Mesothelial cell of epicardium (in vitro differentiated cells): ENCODE measurements at regions not wholly inside any gene's neighbourhood (a gene's known extent, or its start where the extent isn't known, plus 50 kb on each side); places are given as distances from the start of the nearest gene placed in this dataset.

Source experiments
- DNase-seq, 2 experiments: peaks; one replicate each; pipeline ENCODE4 v3.0.0; 2021; ENCODE audit warnings: low spot score in 2 of 2; ENCODE audit not compliant: unreplicated experiment in 2 of 2
- H3K27ac Mint-ChIP-seq: 2 replicates; pipeline ENCODE4 v1.8.0; 2021; ENCODE audit warnings: mixed read lengths
- H3K27me3 Mint-ChIP-seq: 2 replicates; pipeline ENCODE4 v1.8.0; 2021; ENCODE audit warnings: low read depth, mixed read lengths
- H3K36me3 Mint-ChIP-seq: 2 replicates; pipeline ENCODE4 v1.8.0; 2021; ENCODE audit warnings: mixed read lengths
- H3K4me1 Mint-ChIP-seq: 2 replicates; pipeline ENCODE4 v1.8.0; 2021; ENCODE audit warnings: mixed read lengths
- H3K4me3 Mint-ChIP-seq: 2 replicates; pipeline ENCODE4 v1.8.0; 2021; ENCODE audit warnings: mild to moderate bottlenecking, moderate library complexity, mixed read lengths
- H3K9me3 Mint-ChIP-seq: 2 replicates; pipeline ENCODE4 v1.8.0; 2021; ENCODE audit warnings: mixed read lengths
- TF ChIP-seq, protein P1 (sequence below): fragments of 200-600 bp; sonication (generic); IDR thresholded peaks from one replicate; pipeline ENCODE4 v1.5.0; 2021; ENCODE audit warnings: antibody characterized with exemption; ENCODE audit not compliant: unreplicated experiment

DNA sequence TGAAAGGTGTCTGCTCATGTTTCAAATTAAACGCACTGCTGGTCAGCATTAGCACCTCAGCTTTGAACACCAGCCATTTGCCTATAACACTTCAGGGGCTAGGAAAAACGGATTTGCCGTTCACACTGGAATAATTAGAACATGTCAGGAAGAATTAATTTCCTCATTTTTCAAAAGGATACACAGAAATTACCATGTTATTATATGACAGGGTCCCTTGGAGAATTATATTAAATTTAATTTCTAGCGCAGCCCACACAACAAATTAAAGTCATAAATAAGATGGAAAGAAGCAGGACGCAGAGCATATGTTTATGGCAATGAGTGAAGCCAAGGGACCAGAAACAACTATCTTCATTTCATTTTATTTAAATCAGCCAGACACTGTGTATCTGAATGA is 83.8 kb upstream of the SOX6 start:
- Mint-ChIP-seq H3K4me1 (peaks cover 24% of the 10 kb centered on the region), H3K9me3 (no peaks in the 10 kb centered on the region), H3K4me3 (no peak overlapping the region), H3K27me3 (no peaks in the 10 kb centered on the region), H3K36me3 (no peaks in the 10 kb centered on the region), H3K27ac (no peak overlapping the region)
- no peak for DNase-seq
- TF ChIP-seq, protein P1, sequence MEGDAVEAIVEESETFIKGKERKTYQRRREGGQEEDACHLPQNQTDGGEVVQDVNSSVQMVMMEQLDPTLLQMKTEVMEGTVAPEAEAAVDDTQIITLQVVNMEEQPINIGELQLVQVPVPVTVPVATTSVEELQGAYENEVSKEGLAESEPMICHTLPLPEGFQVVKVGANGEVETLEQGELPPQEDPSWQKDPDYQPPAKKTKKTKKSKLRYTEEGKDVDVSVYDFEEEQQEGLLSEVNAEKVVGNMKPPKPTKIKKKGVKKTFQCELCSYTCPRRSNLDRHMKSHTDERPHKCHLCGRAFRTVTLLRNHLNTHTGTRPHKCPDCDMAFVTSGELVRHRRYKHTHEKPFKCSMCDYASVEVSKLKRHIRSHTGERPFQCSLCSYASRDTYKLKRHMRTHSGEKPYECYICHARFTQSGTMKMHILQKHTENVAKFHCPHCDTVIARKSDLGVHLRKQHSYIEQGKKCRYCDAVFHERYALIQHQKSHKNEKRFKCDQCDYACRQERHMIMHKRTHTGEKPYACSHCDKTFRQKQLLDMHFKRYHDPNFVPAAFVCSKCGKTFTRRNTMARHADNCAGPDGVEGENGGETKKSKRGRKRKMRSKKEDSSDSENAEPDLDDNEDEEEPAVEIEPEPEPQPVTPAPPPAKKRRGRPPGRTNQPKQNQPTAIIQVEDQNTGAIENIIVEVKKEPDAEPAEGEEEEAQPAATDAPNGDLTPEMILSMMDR = no peak

DNA sequence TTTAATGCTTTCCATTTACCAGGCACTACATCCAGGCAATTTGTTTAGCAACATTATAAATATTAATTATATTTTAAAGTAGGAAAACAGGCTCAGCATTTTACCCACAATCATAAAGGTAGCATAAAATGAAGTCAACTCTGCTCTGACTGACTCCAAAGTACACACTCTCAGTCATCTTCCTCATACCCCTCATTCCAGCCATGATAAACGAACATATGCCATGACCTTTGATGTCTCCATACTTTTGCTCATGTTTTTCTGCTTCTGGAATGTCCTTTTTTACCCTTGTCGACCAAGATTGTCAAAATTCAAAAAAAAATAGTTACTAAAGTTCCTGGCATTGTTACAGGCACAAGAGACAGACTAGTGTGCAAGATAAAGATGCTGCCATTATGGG is 77.7 kb upstream of the SOX6 start:
- no peak for DNase-seq
- Mint-ChIP-seq H3K4me3 (no peak overlapping the region), H3K27me3 (no peaks in the 10 kb centered on the region), H3K9me3 (peaks cover 19% of the 10 kb centered on the region), H3K27ac (peak overlapping the region; percentile 17), H3K4me1 (peaks cover 6% of the 10 kb centered on the region), H3K36me3 (peaks cover 5% of the 10 kb centered on the region)
- TF ChIP-seq, protein P1 = no peak

DNA sequence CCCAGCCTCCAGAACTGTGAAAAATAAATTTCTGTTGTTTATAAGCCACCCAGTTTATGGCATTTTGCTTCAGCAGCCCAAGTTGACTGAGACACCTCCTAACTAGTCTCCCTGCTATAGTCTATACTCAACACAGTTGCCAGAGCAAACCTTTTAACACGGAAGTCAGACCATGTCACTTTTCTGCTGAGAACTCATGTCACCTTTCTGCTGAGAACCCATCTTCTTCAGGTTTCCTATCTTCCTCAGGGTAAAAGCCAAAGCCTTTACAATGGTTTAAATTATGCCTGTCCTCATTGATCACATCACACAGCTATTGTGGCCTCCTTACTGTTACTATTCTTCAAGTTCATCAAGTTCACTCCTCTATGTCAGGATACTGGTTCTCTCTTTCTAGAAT is 74.3 kb upstream of the SOX6 start:
- H3K9me3 Mint-ChIP-seq = peaks cover 26% of the 10 kb centered on the region
- no peak for DNase-seq
- no peak overlapping the region for H3K4me3 Mint-ChIP-seq
- TF ChIP-seq, protein P1 = no peak
- H3K36me3 Mint-ChIP-seq = peaks cover 18% of the 10 kb centered on the region
- H3K27me3 Mint-ChIP-seq = no peaks in the 10 kb centered on the region
- H3K27ac Mint-ChIP-seq = no peak overlapping the region
- peaks cover 6% of the 10 kb centered on the region for H3K4me1 Mint-ChIP-seq

DNA sequence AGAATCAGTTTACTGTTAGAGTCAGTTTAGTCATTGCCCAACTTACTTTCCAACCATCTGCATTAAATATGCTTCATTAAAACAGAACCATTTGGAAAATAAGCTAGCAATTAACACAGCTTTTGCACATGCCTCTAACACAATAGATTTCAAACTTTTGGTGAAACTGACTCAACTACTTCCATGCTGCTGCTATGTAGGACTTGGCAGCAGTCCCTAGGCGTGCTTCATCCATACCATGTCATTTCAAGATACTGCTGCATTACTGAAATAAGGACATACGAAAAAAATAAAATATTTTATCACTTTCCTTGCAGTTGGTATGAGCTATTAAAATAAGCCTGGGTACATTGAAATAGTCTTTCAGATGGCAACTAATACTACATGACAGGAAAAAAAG is 65.5 kb upstream of the SOX6 start:
- Mint-ChIP-seq H3K9me3 (peaks cover 3% of the 10 kb centered on the region), H3K27me3 (no peaks in the 10 kb centered on the region), H3K4me1 (peaks cover 25% of the 10 kb centered on the region), H3K4me3 (no peak overlapping the region), H3K27ac (no peak overlapping the region), H3K36me3 (peaks cover 7% of the 10 kb centered on the region)
- no peak for DNase-seq
- TF ChIP-seq, protein P1 = no peak

DNA sequence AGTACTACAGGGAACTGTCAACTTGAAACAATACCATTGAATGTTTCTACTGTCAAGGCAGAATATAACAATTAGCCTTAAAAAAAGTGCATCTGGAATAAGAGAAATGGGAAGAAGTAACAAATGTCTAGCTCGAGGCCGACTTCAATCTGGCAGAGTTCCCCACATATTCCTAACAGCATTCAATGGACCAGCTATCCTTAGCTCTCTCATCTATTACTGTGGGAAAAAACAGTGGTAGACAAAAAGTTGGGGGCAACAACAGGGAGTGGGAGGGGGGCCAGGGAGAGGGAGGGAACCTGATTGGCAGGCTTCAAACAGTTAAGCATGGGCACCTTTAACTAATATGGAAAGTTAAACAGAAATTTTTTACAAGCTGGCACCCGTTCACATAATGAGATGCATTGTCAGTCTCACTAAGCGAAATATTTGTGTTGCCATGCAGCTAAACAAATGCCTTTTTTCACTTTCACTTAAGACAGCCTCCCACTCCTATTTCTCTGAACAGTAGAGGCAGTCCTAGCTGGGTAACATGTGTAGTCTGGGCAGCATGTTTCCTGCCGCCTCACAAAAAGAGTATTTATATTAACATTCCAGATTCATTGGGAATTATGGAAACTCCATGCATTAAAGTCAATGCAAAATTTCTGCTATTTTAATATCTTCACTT is 62.2 kb upstream of the SOX6 start:
- Mint-ChIP-seq H3K4me3 (no peak overlapping the region), H3K27ac (no peak overlapping the region), H3K36me3 (no peaks in the 10 kb centered on the region), H3K27me3 (no peaks in the 10 kb centered on the region), H3K4me1 (peaks cover 25% of the 10 kb centered on the region), H3K9me3 (no peaks in the 10 kb centered on the region)
- TF ChIP-seq, protein P1 = no peak
- no peak for DNase-seq
